Caco-2 (cell line): ENCODE measurements at regions not wholly inside any gene's neighbourhood (a gene's known extent, or its start where the extent isn't known, plus 50 kb on each side); places are given as distances from the start of the nearest gene placed in this dataset.

ENCODE experiments used
- BruUV-seq: library from RNA; stranded (reverse); fragments of 400-500 nt; replicated peaks from 2 replicates; lab custom pipeline; 2021; lab: Mats Ljungman, UMichigan
- CTCF ChIA-PET: fragments of 300-600 bp; sonication (Branson Sonifier 250); formaldehyde crosslinking; loops from one replicate; lab custom pipeline; 2022; ENCODE audit warnings: antibody characterized with exemption; lab: Charles Lee
- POLR2A ChIA-PET: fragments of 300-600 bp; sonication (Branson Sonifier 250); formaldehyde crosslinking; loops from one replicate; lab custom pipeline; 2022; ENCODE audit warnings: antibody characterized with exemption; lab: Charles Lee
- DNase-seq, 2 experiments: peaks; one replicate each; pipeline versions ENCODE4 v3.0.0 to v3.0.0-alpha.2; 2020 to 2022
- H3K27me3 ChIP-seq: replicated peaks from 2 replicates; pipeline ENCODE4 v1.6.0; 2011; ENCODE audit warnings: low read length; ENCODE audit not compliant: control insufficient read depth, insufficient read depth
- H3K36me3 ChIP-seq: 2 replicates; pipeline ENCODE4 v1.5.1; 2011; ENCODE audit warnings: low read length; ENCODE audit not compliant: control insufficient read depth, insufficient read depth
- H3K4me1 ChIP-seq: fragments of 250-450 bp; sonication (Bioruptor Pico); 2 replicates; pipeline ENCODE4 v1.5.1; 2020; ENCODE audit warnings: mild to moderate bottlenecking
- H3K4me3 ChIP-seq: 2 replicates; pipeline ENCODE4 v1.5.1; 2011; ENCODE audit warnings: low read depth, mild to moderate bottlenecking, control low read depth, low read length
- H3K9me3 ChIP-seq: fragments of 250-450 bp; sonication (Bioruptor Pico); 2 replicates; pipeline ENCODE4 v1.5.1; 2020; ENCODE audit warnings: mild to moderate bottlenecking, moderate library complexity
- H3K27ac Mint-ChIP-seq: one replicate; pipeline ENCODE4 v1.8.0; 2022; ENCODE audit warnings: mixed read lengths; ENCODE audit not compliant: unreplicated experiment
- H3K27me3 Mint-ChIP-seq: one replicate; pipeline ENCODE4 v1.8.0; 2022; ENCODE audit warnings: mixed read lengths; ENCODE audit not compliant: insufficient read depth, unreplicated experiment
- H3K36me3 Mint-ChIP-seq: one replicate; pipeline ENCODE4 v1.8.0; 2022; ENCODE audit warnings: mild to moderate bottlenecking, mixed read lengths; ENCODE audit not compliant: insufficient read depth, unreplicated experiment
- H3K4me1 Mint-ChIP-seq: one replicate; pipeline ENCODE4 v1.8.0; 2022; ENCODE audit warnings: low read depth, mixed read lengths; ENCODE audit not compliant: unreplicated experiment
- H3K4me3 Mint-ChIP-seq: one replicate; pipeline ENCODE4 v1.8.0; 2022; ENCODE audit warnings: mild to moderate bottlenecking, moderate library complexity, mixed read lengths; ENCODE audit not compliant: unreplicated experiment
- H3K9me3 Mint-ChIP-seq: one replicate; pipeline ENCODE4 v1.8.0; 2022; ENCODE audit warnings: mixed read lengths; ENCODE audit not compliant: unreplicated experiment
- intact Hi-C: fragments of 100-400 bp; cut with micrococcal nuclease; formaldehyde crosslinking; loops from one replicate; pipeline ENCODE4 v1.10.0; 2022; ENCODE audit not compliant: unreplicated experiment
- TF ChIP-seq, protein P1 (sequence below), 2 experiments: fragments of 200-600 bp in 1 of 2; IDR thresholded peaks; 1 replicate in 1 of 2; 2 replicates in 1 of 2; pipeline versions ENCODE4 v1.5.1 to v1.8.0; 2011 to 2022; ENCODE audit warnings: antibody characterized with exemption in 1 of 2, control low read depth in 1 of 2, inconsistent platforms in 1 of 2, low read depth in 1 of 2, low read length in 1 of 2, mild to moderate bottlenecking in 1 of 2, moderate library complexity in 1 of 2; ENCODE audit not compliant: insufficient read depth in 1 of 2, severe bottlenecking in 1 of 2, unreplicated experiment in 1 of 2

DNA sequence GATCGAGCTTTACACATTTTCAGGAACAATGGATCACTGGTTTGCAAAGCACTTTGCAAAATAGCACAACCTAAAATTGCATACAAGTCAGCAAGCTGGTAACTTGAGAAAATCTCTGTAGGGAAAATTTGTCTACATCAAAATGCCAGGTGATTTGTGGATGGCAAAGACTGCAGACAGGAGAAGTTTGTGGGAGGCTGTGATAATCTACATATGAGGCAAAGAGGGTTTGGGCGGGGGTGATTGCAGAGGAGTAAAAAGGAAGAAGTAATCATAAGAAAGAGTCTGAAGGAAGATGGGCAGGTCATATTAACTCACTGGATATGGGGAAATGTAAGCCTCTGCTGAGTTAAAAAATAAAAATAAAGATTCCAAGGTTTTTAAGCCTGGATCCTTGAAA, 166.3 kb upstream of the STXBP5 start:
- ChIA-PET CTCF (no interaction called here), POLR2A (no interaction called here)
- H3K9me3 ChIP-seq: no peaks in the 10 kb centered on the region
- Mint-ChIP-seq H3K27me3 (no peaks in the 10 kb centered on the region), H3K36me3 (no peaks in the 10 kb centered on the region), H3K4me1 (peaks cover 3% of the 10 kb centered on the region), H3K27ac (no peak overlapping the region), H3K4me3 (no peak overlapping the region), H3K9me3 (peaks cover 10% of the 10 kb centered on the region)
- H3K36me3 ChIP-seq: no peaks in the 10 kb centered on the region
- H3K4me1 ChIP-seq: no peaks in the 10 kb centered on the region
- DNase-seq: no peak
- no peaks in the 10 kb centered on the region for H3K27me3 ChIP-seq
- intact Hi-C loops: no loop called here
- BruUV-seq: no TSS peak
- TF ChIP-seq, protein P1, sequence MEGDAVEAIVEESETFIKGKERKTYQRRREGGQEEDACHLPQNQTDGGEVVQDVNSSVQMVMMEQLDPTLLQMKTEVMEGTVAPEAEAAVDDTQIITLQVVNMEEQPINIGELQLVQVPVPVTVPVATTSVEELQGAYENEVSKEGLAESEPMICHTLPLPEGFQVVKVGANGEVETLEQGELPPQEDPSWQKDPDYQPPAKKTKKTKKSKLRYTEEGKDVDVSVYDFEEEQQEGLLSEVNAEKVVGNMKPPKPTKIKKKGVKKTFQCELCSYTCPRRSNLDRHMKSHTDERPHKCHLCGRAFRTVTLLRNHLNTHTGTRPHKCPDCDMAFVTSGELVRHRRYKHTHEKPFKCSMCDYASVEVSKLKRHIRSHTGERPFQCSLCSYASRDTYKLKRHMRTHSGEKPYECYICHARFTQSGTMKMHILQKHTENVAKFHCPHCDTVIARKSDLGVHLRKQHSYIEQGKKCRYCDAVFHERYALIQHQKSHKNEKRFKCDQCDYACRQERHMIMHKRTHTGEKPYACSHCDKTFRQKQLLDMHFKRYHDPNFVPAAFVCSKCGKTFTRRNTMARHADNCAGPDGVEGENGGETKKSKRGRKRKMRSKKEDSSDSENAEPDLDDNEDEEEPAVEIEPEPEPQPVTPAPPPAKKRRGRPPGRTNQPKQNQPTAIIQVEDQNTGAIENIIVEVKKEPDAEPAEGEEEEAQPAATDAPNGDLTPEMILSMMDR (IDR thresholded peaks at IDR 0.05; ENCODE audit: insufficient read depth in 1 of 2, low read depth in 1 of 2, low read length in 1 of 2, severe bottlenecking in 1 of 2, unreplicated experiment in 1 of 2): no peak
- H3K4me3 ChIP-seq: no peak overlapping the region

- intact Hi-C loops: no loop called here
- ChIA-PET CTCF (no interaction called here), POLR2A (no interaction called here)
- H3K9me3 ChIP-seq: no peaks in the 10 kb centered on the region; the same call in 1 of the 2 replicates
- H3K27me3 Mint-ChIP-seq: no peaks in the 10 kb centered on the region
- no peak overlapping the region for H3K4me3 Mint-ChIP-seq
- no peaks in the 10 kb centered on the region for H3K36me3 ChIP-seq
- TF ChIP-seq, protein P1 (IDR thresholded peaks at IDR 0.05; ENCODE audit: insufficient read depth in 1 of 2, low read depth in 1 of 2, low read length in 1 of 2, severe bottlenecking in 1 of 2, unreplicated experiment in 1 of 2): no peak
- no peaks in the 10 kb centered on the region for H3K36me3 Mint-ChIP-seq
- no peak for DNase-seq
- peaks cover 28% of the 10 kb centered on the region for H3K9me3 Mint-ChIP-seq
- H3K27ac Mint-ChIP-seq: no peak overlapping the region
- H3K4me3 ChIP-seq: no peak overlapping the region
- BruUV-seq: no TSS peak
- H3K4me1 Mint-ChIP-seq: no peaks in the 10 kb centered on the region
- no peaks in the 10 kb centered on the region for H3K4me1 ChIP-seq
- no peaks in the 10 kb centered on the region for H3K27me3 ChIP-seq
Measured at GRCh38 chr6:147040121-147040910, 163.9 kb upstream of the STXBP5 start.

DNA sequence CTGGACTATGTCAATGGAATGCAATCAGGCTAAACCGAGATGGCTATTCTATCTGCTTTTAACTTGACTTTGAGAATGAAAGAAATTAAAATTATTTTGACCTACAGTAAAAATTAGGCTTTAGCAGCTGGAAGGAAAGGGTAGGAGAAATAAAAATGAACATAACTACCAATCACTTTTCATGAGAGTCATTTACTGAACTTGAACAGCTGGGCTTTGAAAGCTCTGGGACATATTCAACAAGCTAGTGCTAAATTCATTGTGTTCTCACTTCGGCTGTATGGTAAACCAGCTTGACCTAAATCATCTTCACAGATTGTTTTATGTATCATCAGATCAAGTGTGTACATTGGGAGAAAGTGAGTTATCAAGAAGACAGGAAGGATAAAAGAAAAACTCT, 161.5 kb upstream of the STXBP5 start:
- intact Hi-C loops: no loop called here
- H3K27ac Mint-ChIP-seq: no peak overlapping the region
- no peaks in the 10 kb centered on the region for H3K4me1 ChIP-seq
- TF ChIP-seq, protein P1 (IDR thresholded peaks at IDR 0.05; ENCODE audit: insufficient read depth in 1 of 2, low read depth in 1 of 2, low read length in 1 of 2, severe bottlenecking in 1 of 2, unreplicated experiment in 1 of 2): no peak
- no peaks in the 10 kb centered on the region for H3K4me1 Mint-ChIP-seq
- CTCF ChIA-PET: no interaction called here
- H3K9me3 Mint-ChIP-seq: peaks cover 28% of the 10 kb centered on the region
- H3K27me3 ChIP-seq: no peaks in the 10 kb centered on the region
- BruUV-seq: no TSS peak
- POLR2A ChIA-PET: no interaction called here
- H3K27me3 Mint-ChIP-seq: no peaks in the 10 kb centered on the region
- H3K36me3 ChIP-seq: no peaks in the 10 kb centered on the region
- H3K4me3 ChIP-seq: no peak overlapping the region
- no peaks in the 10 kb centered on the region; the same call in 1 of the 2 replicates for H3K9me3 ChIP-seq
- no peaks in the 10 kb centered on the region for H3K36me3 Mint-ChIP-seq
- no peak for DNase-seq
- no peak overlapping the region for H3K4me3 Mint-ChIP-seq
